ENCODE measurements at regions not wholly inside any gene's neighbourhood (a gene's known extent, or its start where the extent isn't known, plus 50 kb on each side); places are given as distances from the start of the nearest gene placed in this dataset.

DNA sequence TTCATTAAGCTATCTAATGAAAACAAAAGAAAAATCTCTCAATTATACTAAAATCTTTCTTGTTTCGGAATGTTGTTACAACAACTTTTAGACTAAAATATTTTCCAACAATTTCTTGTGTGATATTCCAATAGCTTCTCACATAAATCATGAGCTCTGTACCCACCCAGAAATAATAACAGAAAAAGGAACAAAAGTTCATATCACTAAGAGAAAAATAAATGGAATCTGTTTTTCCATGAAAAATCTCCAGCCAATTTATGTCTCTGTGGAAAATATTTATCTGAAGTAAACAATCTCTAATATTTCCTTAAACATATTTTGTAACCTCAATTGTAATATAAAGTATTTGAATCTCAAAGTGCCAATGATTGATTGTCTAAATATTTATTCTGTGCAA lies 628.6 kb upstream of the ANKRD30A start:
- TF ChIP-seq, protein P1, sequence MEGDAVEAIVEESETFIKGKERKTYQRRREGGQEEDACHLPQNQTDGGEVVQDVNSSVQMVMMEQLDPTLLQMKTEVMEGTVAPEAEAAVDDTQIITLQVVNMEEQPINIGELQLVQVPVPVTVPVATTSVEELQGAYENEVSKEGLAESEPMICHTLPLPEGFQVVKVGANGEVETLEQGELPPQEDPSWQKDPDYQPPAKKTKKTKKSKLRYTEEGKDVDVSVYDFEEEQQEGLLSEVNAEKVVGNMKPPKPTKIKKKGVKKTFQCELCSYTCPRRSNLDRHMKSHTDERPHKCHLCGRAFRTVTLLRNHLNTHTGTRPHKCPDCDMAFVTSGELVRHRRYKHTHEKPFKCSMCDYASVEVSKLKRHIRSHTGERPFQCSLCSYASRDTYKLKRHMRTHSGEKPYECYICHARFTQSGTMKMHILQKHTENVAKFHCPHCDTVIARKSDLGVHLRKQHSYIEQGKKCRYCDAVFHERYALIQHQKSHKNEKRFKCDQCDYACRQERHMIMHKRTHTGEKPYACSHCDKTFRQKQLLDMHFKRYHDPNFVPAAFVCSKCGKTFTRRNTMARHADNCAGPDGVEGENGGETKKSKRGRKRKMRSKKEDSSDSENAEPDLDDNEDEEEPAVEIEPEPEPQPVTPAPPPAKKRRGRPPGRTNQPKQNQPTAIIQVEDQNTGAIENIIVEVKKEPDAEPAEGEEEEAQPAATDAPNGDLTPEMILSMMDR (IDR thresholded peaks at IDR 0.05): no peak
- TF ChIP-seq POLR2A (IDR thresholded peaks at IDR 0.05): no peak

Measured in lower leg skin (tissue), 3 donors.